H9 (cell line): ENCODE measurements at regions not wholly inside any gene's neighbourhood (a gene's known extent, or its start where the extent isn't known, plus 50 kb on each side); places are given as distances from the start of the nearest gene placed in this dataset.
A peak's percentile ranks its signal among the peaks of the same experiment; 100 is the strongest.

Source experiments
- DNase-seq: peaks from one replicate; pipeline ENCODE4 v3.0.0-alpha.2; 2017
- H2AFZ ChIP-seq: one replicate; pipeline ENCODE4 v1.6.1; 2013; ENCODE audit warnings: mild to moderate bottlenecking, low read length, control low read depth, moderate library complexity
- H2AK5ac ChIP-seq: 2 replicates; pipeline ENCODE4 v1.6.1; 2013; ENCODE audit warnings: low read length, control low read depth, mixed read lengths; ENCODE audit not compliant: insufficient read length
- H2BK120ac ChIP-seq: one replicate; pipeline ENCODE4 v1.6.1; 2013; ENCODE audit warnings: low read depth, mild to moderate bottlenecking, low read length, control low read depth, inconsistent platforms; ENCODE audit not compliant: poor library complexity, severe bottlenecking
- H2BK12ac ChIP-seq: 2 replicates; pipeline ENCODE4 v1.6.1; 2013; ENCODE audit warnings: low read length, control low read depth, mixed read lengths, low read depth; ENCODE audit not compliant: insufficient read length
- H2BK15ac ChIP-seq: 2 replicates; pipeline ENCODE4 v1.6.1; 2013; ENCODE audit warnings: low read depth, low read length, control low read depth
- H2BK20ac ChIP-seq: one replicate; pipeline ENCODE4 v1.6.1; 2013; ENCODE audit warnings: low read depth, mild to moderate bottlenecking, low read length, control low read depth, inconsistent platforms; ENCODE audit not compliant: poor library complexity, severe bottlenecking
- H2BK5ac ChIP-seq: 2 replicates; pipeline ENCODE4 v1.6.1; 2013; ENCODE audit warnings: low read length, control low read depth, mixed read lengths; ENCODE audit not compliant: insufficient read length
- H3K14ac ChIP-seq: 2 replicates; pipeline ENCODE4 v1.6.1; 2013; ENCODE audit warnings: low read length, control low read depth; ENCODE audit not compliant: insufficient read depth
- H3K18ac ChIP-seq: 2 replicates; pipeline ENCODE4 v1.6.1; 2013; ENCODE audit warnings: low read depth, mild to moderate bottlenecking, mixed read lengths, low read length, control low read depth; ENCODE audit not compliant: insufficient read length
- H3K23ac ChIP-seq: 2 replicates; pipeline ENCODE4 v1.6.1; 2013; ENCODE audit warnings: low read length, control low read depth, mixed read lengths, low read depth; ENCODE audit not compliant: insufficient read length
- H3K23me2 ChIP-seq: 2 replicates; pipeline ENCODE4 v1.6.1; 2013; ENCODE audit warnings: low read depth, mild to moderate bottlenecking, mixed read lengths, low read length, control low read depth; ENCODE audit not compliant: insufficient read length, poor library complexity, severe bottlenecking
- H3K27ac ChIP-seq: 2 replicates; pipeline ENCODE4 v1.5.1; 2013; ENCODE audit warnings: low read length, control low read depth, mixed read lengths, low read depth; ENCODE audit not compliant: insufficient read length
- H3K27me3 ChIP-seq: 2 replicates; pipeline ENCODE4 v1.6.1; 2013; ENCODE audit warnings: low read length, control low read depth, inconsistent platforms; ENCODE audit not compliant: insufficient read depth
- H3K4ac ChIP-seq: 2 replicates; pipeline ENCODE4 v1.6.1; 2013; ENCODE audit warnings: low read depth, mild to moderate bottlenecking, control low read depth, inconsistent platforms, low read length, moderate library complexity
- H3K4me1 ChIP-seq: 2 replicates; pipeline ENCODE4 v1.6.1; 2013; ENCODE audit warnings: low read length, control low read depth, inconsistent platforms; ENCODE audit not compliant: insufficient read depth
- H3K4me2 ChIP-seq: 2 replicates; pipeline ENCODE4 v1.6.1; 2013; ENCODE audit warnings: low read length, control low read depth, mixed read lengths; ENCODE audit not compliant: insufficient read length, insufficient read depth
- H3K56ac ChIP-seq: 2 replicates; pipeline ENCODE4 v1.6.1; 2013; ENCODE audit warnings: low read depth, mild to moderate bottlenecking, mixed read lengths, low read length, control low read depth; ENCODE audit not compliant: insufficient read length
- H3K79me1 ChIP-seq: 2 replicates; pipeline ENCODE4 v1.6.1; 2013; ENCODE audit warnings: low read depth, mild to moderate bottlenecking, moderate library complexity, low read length, control low read depth, inconsistent platforms; ENCODE audit not compliant: insufficient read depth, poor library complexity, severe bottlenecking
- H3K79me2 ChIP-seq: 2 replicates; pipeline ENCODE4 v1.6.1; 2013; ENCODE audit warnings: low read length, control low read depth, inconsistent platforms; ENCODE audit not compliant: insufficient read depth
- H3K9ac ChIP-seq: 2 replicates; pipeline ENCODE4 v1.6.1; 2013; ENCODE audit warnings: low read length, control low read depth, mixed read lengths; ENCODE audit not compliant: insufficient read length; ENCODE audit errors: extremely low read depth
- H3K9me3 ChIP-seq: one replicate; pipeline ENCODE4 v1.6.1; 2013; ENCODE audit warnings: low read depth, low read length, inconsistent platforms; ENCODE audit not compliant: control insufficient read depth
- H3T11ph ChIP-seq: one replicate; pipeline ENCODE4 v1.6.1; 2013; ENCODE audit warnings: mild to moderate bottlenecking, low read length, control low read depth, inconsistent platforms
- H4K20me1 ChIP-seq: one replicate; pipeline ENCODE4 v1.6.1; 2013; ENCODE audit not compliant: control insufficient read depth, insufficient read length, insufficient read depth
- H4K5ac ChIP-seq: 2 replicates; pipeline ENCODE4 v1.6.1; 2013; ENCODE audit warnings: low read depth, mild to moderate bottlenecking, mixed read lengths, low read length, control low read depth; ENCODE audit not compliant: insufficient read length
- H4K8ac ChIP-seq: replicated peaks from 2 replicates; pipeline ENCODE4 v1.6.1; 2013; ENCODE audit warnings: low read length, control low read depth, mixed read lengths, low read depth; ENCODE audit not compliant: insufficient read length
- H4K91ac ChIP-seq: 2 replicates; pipeline ENCODE4 v1.6.1; 2013; ENCODE audit warnings: low read depth, mild to moderate bottlenecking, moderate library complexity, mixed read lengths, low read length, control low read depth; ENCODE audit not compliant: insufficient read length
- H3K27ac Mint-ChIP-seq, 3 experiments: 2 replicates in 2 of 3; 3 replicates in 1 of 3; pipeline ENCODE4 v1.8.0; 2020 to 2021; ENCODE audit warnings: mixed read lengths in 3 of 3, mild to moderate bottlenecking in 1 of 3, moderate library complexity in 1 of 3
- H3K27me3 Mint-ChIP-seq: 2 replicates; pipeline ENCODE4 v1.8.0; 2021; ENCODE audit warnings: low read depth, mild to moderate bottlenecking, moderate library complexity, mixed read lengths
- H3K36me3 Mint-ChIP-seq, 3 experiments: 2 replicates in 2 of 3; 3 replicates in 1 of 3; pipeline ENCODE4 v1.8.0; 2020 to 2021; ENCODE audit warnings: low read depth in 3 of 3, mixed read lengths in 3 of 3; ENCODE audit not compliant: insufficient read depth in 1 of 3
- H3K4me1 Mint-ChIP-seq, 2 experiments: 2 replicates each; pipeline ENCODE4 v1.8.0; 2020; ENCODE audit warnings: mixed read lengths in 2 of 2
- H3K4me3 Mint-ChIP-seq, 2 experiments: 2 replicates in 1 of 2; 3 replicates in 1 of 2; pipeline ENCODE4 v1.8.0; 2020 to 2021; ENCODE audit warnings: mild to moderate bottlenecking in 2 of 2, mixed read lengths in 2 of 2, moderate library complexity in 1 of 2
- H3K9me3 Mint-ChIP-seq, 2 experiments: 2 replicates in 1 of 2; 3 replicates in 1 of 2; pipeline ENCODE4 v1.8.0; 2020; ENCODE audit warnings: mild to moderate bottlenecking in 2 of 2, mixed read lengths in 2 of 2, moderate library complexity in 1 of 2
- CTCF ChIP-seq: fragments of 200-600 bp; sonication (generic); conservative IDR thresholded peaks from 3 replicates; pipeline ENCODE4 v1.8.0; 2021; ENCODE audit warnings: antibody characterized with exemption, mild to moderate bottlenecking
- WGBS: extraction: QIAGEN DNeasy Blood & Tissue Kit; methylation state at CpG from one replicate; pipeline ENCODE4 v1.1.7; 2013; ENCODE audit warnings: missing lambda C conversion rate, low lambda C conversion rate, mixed read lengths; ENCODE audit not compliant: insufficient read length; ENCODE audit errors: extremely low coverage; 5-methylcytosine and 5-hydroxymethylcytosine counted together

GRCh38 chr13:111949311-111949710, 117.6 kb upstream of the SOX1 start:
- Histone ChIP-seq H3K23me2 (no peaks in the 10 kb centered on the region), H3K4me1 (no peaks in the 10 kb centered on the region), H4K20me1 (no peaks in the 10 kb centered on the region), H2BK12ac (no peak overlapping the region), H3K18ac (no peak overlapping the region), H3K79me1 (no peaks in the 10 kb centered on the region), H3K14ac (no peak overlapping the region), H3K9ac (no peak overlapping the region), H3K27ac (no peak overlapping the region), H3K56ac (no peak overlapping the region), H4K8ac (no peak overlapping the region), H3K79me2 (no peaks in the 10 kb centered on the region), H4K5ac (no peak overlapping the region), H2BK5ac (no peak overlapping the region), H2BK120ac (no peak overlapping the region), H2AK5ac (no peak overlapping the region), H3T11ph (no peak overlapping the region), H3K4me2 (no peak overlapping the region), H3K9me3 (peaks cover 10% of the 10 kb centered on the region), H2BK20ac (no peak overlapping the region), H4K91ac (no peak overlapping the region), H3K4ac (no peak overlapping the region), H2BK15ac (no peak overlapping the region), H3K23ac (no peak overlapping the region), H2AFZ (no peak overlapping the region), H3K27me3 (no peaks in the 10 kb centered on the region)
- peaks cover 1 to 2% of the 10 kb centered on the region in 2 experiments; a peak in 3 of 4 replicates for H3K4me1 Mint-ChIP-seq
- peaks cover 16 to 18% of the 10 kb centered on the region in 2 experiments for H3K9me3 Mint-ChIP-seq
- no peak overlapping the region for H3K4me3 Mint-ChIP-seq
- peaks cover 27% of the 10 kb centered on the region for H3K27me3 Mint-ChIP-seq
- H3K27ac Mint-ChIP-seq = no peak overlapping the region
- no CpG with 5 or more reads among the region's 5 CpGs for WGBS
- H3K36me3 Mint-ChIP-seq = peaks cover 3 to 5% (median 5%) of the 10 kb centered on the region in 3 experiments; a peak in 6 of 7 replicates
- DNase-seq = peak; percentile 9
- TF ChIP-seq CTCF = no peak
